Stimulated activated CD4-positive, alpha-beta T cell treated with anti-CD3 and anti-CD28 coated beads, Interleukin-4, amount 100 ng/mL, for 24 hours (primary cell): ENCODE measurements at regions not wholly inside any gene's neighbourhood (a gene's known extent, or its start where the extent isn't known, plus 50 kb on each side); places are given as distances from the start of the nearest gene placed in this dataset.

ENCODE experiments used
- DNase-seq: peaks from one replicate; pipeline ENCODE4 v3.0.0-alpha.2; 2020

DNA sequence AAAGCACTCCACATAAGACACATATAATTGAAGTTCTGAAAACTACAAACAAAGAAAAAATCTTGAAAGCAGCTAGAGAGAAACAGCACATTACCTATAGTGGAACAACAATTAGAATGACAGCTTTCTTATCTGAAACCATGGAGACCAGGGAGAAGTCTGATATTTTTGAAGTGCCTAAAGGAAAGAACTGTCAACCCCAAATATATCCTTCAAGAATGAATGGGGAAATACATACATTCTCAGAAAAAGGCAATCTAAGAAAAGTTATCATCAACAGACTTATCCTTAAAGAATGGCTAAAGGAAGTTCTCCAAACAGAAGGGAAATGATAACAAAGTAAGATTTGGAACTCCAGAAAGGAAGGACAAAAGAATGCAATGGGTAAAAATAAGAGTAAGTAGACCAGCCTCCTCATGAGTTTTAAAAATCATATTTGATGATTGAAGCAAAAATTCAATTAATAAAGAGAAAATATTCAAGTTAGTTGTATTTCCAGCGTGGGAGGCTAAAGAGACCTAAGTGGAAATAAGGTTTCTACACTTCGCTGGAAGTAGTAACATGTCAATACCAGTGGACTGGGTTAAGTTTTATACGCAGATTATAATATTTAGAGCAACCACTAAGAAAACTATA is 170.8 kb upstream of the SAMSN1 start:
- no peak for DNase-seq

DNA sequence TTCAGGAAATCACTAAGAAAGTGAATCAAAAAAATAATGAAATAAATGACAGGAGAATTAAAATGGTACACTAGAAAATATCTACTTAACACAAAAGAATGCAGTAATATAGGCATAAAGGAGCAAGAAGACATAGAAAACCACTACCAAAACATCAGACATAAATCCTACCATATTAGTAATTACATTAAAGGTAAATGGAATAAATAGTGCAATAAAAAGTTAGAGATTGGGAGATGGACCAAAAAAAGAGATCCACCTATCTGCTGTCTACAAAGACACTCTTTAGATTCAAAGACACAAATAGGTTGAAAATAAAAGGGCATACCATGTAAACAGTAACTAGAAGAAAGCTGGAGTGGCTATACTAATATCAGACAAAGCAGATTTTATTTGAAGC is 167.0 kb upstream of the SAMSN1 start:
- DNase-seq = no peak

DNA sequence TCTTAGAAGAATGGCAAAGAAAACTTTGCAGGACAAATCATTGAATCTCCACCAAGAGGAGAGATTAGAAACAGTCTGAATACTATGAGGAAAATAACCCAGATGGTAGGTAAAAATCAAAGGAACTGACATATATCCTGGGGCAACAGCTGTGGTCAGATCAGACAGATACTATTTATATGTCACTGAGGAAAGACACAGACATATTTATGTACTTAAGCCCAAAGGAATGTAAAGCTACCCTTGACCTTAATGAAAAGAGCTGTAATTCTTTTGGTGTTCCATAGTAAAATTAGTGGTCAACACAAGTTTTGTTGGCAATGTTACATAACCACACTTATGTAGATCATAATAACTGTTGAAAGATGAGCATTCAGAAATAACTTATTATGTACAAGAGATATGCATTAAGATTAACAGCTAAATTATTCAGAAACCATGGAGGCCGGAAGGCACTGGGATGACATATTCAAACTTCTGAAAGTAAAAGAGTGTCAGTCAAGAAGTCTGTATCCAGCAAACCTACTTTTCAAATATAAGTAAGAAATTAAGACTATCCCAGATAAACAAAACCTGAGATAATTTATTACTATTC is 166.1 kb upstream of the SAMSN1 start:
- DNase-seq = no peak

DNA sequence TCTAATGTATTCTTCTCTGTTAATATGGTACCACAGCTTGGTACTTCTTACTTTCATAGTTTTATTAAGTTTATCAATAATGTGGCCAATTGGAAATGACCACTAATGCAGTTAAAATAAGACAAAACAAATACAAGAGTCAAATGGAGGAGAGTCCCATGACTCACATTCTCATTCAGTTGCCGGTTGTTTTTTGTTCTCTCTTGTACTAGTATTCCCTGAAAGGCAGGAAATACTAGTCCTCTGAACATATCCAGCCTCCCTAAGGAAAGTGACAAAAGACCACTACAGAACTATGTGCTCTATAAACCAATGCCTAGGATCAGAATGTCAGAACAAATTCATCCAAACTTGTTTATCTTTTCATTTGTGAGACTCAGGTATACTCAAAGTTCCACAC is 165.2 kb upstream of the SAMSN1 start:
- DNase-seq = no peak

DNA sequence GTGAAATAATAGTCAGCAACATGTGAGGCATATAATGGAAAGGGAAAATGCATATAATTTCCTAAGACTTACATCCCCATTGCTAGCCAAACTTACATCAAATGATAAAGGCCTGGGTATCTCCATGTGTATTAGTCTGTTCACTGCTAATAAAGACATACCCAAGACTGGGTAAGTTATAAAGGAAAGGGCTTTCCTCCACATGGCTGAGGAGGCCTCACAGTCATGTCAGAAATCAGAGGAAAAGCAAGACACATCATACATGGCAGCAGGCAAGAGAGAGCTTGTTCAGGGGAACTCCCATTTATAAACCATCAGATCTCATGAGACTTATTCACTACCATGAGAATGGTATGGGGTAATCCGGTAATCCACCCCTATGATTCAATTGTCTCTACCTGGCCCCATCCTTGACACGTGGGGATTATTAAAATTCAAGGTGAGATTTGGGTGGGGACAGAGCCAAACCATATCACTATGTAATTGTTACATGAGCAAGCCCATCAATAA is 161.5 kb upstream of the SAMSN1 start:
- DNase-seq = no peak

DNA sequence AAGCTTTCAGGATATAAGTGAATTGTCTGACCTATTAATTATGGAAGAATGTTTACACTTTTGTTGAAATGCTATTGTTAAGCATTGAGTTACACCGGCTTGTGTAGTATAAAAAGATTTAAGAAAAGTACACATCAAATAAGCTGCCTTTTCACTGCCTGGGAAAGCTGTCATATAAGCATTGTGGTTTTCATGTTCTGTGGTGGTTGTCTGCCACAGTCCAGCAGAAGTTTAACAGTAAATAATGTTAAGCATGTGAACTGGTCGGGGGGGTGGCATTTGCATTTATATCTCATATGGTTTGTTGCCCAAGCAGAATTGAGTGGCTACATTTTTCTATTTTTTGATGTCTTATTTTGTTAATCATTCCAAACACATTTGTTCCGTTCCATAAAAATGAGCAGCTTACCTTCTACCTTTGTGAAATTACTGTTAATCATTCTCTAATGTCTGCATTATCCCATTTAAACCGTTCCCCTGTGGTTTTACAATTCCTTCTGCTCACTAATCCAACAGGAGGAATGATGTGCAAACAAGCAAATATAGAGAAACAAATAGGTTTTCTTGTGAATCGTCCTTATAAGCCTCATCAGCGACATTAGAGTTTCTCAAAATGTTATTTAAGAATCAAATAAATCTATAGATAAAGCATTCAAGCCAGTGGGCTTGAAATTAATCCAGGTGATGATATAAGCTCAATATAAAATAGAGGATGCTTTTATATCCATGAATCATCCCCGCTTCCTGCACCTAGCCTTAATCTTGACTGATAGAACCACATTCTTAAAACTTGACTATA is 160.8 kb upstream of the SAMSN1 start:
- no peak for DNase-seq

DNA sequence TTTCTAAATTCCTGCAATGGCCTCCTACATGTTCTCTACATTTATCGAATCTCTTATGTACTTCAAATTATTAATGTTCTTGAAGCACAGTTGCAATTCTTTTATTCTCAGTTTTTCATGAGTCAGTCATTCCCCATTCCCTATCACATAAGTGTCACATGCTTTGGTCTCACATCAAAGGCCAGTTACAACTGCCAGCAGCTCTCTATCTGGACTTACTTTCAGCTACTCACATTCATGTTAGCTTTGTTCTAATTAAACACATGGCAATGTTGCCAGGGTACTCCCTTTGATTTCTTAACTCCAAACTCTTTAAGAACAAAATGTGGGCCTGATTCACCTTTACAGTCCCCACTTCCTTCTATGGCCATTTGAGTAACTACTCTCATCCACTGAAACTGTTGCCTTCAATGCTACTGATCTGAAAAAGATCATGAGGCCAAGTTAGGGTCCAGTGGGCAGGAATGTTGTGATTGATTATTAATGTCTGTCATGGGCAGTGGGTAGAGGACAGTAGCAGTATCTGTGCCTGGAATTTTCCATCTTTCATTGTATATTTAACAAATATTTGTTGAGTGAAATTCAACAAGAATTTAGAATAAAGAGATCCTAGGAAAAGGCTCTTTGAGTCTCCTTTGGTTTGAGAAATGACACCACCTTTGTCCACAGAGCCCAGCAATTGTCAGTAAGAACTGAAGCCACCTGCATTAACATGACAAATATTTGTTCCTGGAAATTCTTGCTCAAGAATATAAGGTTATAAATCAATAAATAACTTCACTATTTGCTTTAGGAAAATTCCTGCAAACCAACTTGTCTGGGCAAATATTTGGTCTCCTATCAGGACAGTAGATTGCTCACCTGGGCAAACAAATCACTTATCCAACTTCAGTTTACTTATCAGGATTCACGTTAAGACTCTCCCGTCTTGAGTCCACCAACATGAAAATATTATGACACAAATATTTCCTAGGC is 153.6 kb upstream of the SAMSN1 start:
- no peak for DNase-seq

DNA sequence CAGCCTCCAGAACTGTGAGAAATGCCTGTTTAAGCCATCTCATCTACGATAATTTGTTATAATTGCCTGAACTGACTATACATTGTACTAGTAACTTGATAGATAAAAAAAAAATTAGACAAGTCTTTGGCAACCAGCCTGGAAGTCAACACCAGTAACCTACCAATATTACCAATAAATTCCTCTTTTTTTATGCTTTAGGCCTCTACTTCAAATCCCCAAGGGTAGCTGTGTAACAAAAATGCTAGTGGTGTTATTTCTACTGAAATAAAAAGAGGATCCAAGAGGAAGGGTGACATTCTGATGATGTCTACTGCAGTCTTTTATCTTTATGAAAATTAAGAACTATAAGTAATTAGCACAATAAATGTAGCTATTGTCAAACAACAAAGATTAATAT is 151.7 kb upstream of the SAMSN1 start:
- DNase-seq = no peak

DNA sequence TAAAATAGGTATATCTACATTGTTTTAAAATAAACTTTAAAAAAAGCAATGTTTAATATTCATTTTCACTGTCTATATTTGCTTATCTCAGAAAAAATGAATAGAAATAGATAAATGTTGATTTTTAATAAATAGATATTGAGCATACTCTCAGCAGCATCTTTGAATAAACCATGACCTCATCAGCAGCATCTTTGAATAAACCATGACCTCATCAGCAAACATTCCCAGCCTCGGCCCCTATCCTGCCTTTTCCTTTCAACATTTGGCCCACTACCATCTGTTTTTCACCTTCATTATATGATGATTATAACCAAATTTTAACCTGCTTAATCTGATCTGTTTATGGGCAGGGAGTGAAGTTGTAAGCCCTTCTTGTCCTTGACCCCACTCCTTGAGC is 148.7 kb upstream of the SAMSN1 start:
- DNase-seq = no peak

DNA sequence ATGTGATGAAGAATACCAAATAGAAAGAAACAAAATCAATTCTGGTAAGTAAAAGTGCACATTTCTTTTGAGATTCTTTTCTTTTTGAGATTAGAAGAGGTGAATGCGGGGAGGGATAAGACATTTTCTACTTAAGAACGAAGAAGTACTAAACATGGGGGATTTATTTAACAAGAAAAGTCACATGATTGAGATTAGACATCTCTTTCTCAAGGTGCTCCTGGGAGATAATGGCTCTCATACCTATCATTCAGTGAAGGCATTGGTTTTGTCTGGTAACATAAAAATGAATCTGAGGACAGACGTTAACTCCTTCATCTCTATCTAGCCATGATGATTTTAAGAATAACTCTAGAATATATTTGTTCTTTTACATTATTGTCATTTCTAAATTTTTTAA is 147.9 kb upstream of the SAMSN1 start:
- no peak for DNase-seq

DNA sequence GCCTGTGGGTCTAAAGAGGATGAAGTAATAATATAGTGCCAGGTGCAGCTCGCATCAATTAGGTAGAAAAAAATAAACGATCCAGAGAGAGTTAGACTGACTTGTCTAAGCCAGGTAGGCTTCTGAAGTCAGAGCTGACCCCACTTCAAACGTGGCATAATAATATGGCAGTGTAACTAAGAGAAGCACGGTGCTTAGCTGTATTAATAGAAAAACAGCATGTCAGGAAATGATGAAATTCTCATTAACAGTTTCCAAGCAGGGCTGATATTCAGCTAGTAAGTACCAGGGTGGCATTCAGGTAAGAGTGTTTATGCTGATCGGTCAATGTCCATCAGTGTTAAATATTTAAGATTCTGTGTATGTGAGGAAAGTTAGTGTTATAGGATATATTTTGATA is 145.8 kb upstream of the SAMSN1 start:
- DNase-seq = no peak

DNA sequence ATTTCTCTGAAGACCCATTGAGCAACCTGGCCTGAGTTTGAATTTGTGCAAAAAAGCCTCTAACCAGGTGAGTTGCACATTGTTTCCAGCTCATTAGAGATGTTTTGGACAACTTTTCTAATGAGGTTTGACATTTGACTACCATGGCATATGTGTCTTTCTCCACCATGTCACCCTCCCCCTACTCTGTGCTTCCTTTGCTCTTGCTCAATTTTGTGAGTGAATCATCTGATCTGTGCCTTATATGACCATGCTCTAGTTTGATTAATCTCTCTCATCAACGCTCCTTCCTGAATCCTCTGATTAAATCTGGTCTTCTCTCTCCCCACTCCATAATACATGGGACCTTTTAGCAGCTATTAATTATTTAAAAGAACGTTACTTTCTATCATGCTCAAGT is 144.8 kb upstream of the SAMSN1 start:
- no peak for DNase-seq

DNA sequence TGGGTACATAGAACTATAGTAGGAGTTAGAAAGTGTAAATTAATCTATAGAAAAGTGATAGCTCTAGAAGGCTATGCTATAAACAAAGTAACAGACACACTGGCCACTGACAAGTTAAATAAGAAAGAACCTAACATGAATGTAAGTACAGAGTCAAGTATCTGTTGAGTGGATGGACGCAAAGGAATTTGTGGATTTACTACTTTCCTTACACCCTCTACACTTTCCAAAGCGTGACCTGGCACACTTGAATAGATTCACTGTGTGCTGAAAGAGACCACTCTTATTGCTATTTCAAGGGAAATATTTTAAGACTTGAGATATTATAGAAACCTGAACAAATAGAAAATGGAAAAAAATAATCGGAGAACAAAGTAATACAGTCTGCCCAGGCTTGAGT is 142.8 kb upstream of the SAMSN1 start:
- DNase-seq = no peak

DNA sequence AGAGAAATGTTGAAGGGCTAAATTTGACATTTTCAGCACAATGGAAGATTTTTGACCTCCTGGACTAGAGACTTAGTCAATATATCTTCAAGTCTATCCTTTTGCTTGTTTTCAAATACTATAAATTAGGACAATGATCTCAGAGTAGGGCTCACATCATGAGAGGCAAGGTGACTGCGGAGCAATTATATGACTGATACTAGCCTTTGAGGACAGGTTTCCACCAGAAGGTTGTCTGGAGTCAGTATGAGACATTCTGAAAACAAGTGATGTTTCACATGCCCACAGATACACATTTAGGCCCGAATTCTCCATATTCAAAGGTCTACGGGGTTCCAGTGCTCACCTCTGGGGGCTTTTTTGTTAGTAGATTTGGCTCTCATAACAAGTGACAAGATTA is 142.3 kb upstream of the SAMSN1 start:
- DNase-seq = no peak

DNA sequence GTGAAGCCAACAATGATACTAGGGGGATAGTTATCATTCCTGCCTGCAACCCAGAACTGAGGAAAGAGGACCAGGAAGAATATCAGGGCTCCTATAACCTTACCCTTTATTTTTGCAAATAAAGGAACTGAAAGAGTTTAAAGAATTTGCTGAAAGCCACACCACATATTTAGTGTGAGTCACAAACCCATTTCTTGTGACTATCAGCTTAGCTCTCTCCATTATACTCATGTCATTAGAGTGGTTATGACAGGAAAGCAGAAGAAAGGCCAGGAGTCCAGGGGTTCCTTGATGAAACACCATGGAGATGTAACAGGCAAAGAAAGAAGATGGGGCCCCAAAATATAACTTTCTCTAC is 141.1 kb upstream of the SAMSN1 start:
- DNase-seq = no peak

DNA sequence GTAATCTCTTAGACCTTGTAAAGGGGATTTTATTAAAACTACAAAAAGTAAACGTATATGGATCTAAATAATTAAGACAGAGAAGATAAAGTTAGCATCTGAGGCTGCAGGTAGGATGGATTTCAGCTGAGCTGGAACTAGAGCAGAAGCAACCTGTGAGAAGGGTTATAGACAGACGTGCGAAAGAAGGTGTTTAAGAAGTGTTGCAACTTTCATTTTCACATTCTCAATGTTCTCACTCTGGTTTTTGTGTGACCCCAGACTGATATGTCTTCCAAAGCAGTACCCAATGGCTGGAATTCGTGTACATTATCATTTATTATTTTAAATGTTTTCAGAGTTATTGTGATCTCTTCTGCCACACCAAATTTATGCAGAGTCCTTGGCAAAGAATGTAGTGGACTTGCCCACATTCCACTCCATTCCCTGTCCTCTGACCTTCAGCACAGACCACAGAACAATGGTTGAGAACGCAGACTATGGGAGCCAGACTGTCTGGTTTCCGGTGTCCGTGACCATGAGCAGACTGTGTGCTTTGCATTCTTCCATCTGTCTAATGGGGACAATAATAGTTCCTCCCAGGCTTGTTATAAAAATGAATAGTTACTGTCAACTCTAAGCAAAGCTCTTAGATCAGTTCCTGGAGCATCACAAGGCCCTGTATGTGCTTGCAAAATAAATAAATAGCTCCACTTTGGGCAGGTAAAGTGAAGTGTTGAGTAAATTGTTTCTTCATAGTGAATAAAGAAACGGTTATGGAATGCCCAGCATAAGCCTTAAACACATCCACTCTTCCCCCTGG is 140.6 kb upstream of the SAMSN1 start:
- no peak for DNase-seq

DNA sequence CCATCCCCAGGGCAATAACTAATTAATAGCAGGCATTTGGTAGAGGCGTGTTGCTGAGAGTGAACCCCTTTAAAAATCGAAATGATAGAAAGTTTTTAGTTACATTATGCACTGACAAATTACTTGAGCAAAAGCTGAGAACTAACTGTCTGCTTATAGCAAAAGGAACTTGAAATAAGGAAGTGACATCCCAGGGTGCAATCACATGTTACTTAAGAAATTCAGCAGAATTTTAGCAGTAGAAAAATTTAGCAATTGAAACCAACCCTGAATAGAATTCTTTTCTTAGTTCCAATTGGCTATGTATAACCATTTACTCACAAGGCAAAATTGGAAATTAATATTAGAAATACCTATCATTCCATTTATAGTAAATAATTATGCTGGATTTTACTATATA is 139.5 kb upstream of the SAMSN1 start:
- no peak for DNase-seq

DNA sequence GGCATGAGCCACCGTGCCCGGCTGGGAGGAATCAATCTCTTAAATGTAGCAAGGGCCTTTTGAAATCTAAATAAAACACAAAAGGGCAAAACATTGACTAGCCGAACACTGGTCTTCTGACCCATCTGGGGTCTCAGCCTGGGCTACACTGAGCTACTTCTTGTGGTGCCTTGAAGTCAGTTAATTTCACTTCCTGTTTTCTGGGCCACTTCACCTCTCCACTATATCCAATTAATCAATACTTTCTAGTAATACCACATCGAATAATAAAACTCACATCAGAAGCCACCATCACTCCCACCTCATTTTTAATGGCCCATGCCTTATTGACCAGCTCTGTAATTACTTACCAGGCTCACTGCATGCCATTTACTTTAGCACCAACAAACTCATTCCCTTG is 138.0 kb upstream of the SAMSN1 start:
- DNase-seq = no peak

DNA sequence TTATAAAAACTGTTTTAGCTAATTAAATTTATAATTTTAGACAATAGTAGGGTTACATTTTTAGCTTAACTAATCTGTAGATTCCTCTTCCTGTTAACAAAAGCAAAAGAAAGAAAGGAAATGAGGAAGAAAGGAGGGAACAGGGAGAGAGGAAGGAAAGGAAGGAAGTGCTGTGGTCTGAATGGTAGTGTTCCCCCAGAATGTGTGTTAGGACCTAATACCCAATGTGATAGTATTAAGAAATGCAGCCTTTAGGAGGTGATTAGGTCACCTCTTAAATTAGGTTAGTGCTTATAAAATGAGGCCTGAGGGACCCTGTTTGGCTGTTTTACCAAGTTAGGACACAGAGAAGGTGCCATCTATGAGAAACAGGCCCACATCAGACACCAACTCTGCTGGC is 136.9 kb upstream of the SAMSN1 start:
- DNase-seq = no peak

DNA sequence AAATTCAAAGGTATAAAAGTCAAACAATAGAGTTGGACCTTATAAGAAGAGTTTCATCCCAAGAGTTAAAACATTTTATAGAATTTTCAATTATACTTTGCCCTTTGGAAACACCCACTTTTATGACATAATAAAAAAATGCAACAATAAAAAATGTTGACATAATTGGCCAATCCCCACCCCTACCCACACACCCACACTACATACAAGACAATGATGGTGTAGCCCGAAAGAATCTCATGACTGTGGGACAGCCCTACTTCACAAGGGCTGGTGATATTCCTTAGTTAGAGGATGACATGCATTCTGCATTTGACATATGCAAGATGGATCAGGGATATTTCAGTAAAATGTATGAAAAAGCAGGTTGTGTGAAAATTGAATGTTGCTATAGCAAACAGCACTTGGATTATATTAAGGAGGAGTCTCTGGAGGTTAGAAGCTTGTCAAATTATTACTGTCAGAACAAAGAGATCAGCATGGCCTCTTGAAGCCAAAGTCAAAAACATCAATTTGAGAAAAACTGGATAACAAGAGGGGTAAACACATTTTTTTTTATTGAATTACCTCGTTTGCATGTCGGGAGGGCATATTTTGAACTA is 133.0 kb upstream of the SAMSN1 start:
- DNase-seq = no peak

DNA sequence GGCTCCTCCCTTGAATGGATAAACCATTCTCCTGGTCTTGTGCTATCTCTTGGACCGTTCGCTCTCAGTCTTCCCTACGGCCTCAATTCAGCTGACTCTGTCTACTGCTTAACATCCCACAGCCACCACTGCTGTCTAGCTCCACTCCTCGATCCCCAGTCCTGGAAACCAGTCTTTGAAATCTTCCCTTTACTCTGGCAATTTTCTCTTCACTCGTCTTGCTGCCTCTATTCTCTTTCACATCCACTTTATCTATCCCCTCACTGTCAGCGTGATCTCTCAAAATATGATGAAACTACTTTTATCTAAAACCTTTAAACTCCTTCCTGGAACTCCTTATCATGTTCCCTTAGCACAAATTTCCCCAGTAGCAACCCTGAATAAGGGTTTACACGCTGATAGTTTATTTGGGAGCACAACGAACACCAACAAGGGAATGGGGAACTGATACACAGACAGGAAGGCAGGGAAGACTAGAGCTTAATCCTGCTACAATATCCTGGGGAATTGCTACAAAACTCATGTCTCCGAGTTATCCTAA is 131.6 kb upstream of the SAMSN1 start:
- DNase-seq = no peak

DNA sequence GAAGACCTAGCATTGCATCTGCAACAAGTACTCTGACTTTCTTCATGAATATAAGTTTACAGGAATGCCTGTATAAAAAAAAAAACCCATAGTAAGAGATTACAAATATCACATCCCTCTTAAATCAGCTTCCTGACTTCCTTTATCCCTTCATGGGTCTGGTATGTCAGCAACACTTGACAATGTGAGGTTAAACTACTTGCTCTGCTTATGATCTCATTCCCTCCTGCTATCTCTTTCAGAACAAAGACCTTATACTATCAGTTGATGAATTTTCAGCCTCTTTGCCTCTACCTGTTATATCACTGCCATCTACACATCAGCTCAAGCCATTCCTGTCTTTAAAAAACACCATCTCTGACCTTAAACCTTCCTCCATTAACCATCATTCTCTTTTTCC is 130.9 kb upstream of the SAMSN1 start:
- no peak for DNase-seq
